Spleen (tissue), 11 donors: ENCODE measurements at regions not wholly inside any gene's neighbourhood (a gene's known extent, or its start where the extent isn't known, plus 50 kb on each side); places are given as distances from the start of the nearest gene placed in this dataset.
"Not testable (repeated sequence)": the region's sequence is repeated elsewhere in the genome, so short reads cannot be mapped to it uniquely, and the experiment has no call there.

Experiments
- DNase-seq: peaks from one replicate; pipeline ENCODE4 v3.0.0-alpha.2; 2020
- H3K27ac ChIP-seq, 8 donors: fragments of 200-600 bp; sonication (generic) in 7 of 8; 1 replicate in 4 of 8; 2 replicates in 4 of 8; pipeline versions ENCODE4 v1.5.0 to v1.8.0; 2016 to 2021; ENCODE audit warnings: inconsistent platforms in 4 of 8, mild to moderate bottlenecking in 4 of 8, moderate library complexity in 1 of 8
- H3K27me3 ChIP-seq, 7 donors: fragments of 200-600 bp; sonication (generic) in 6 of 7; replicated peaks in 1 of 7; 1 replicate in 4 of 7; 2 replicates in 3 of 7; pipeline versions ENCODE4 v1.5.0 to v1.8.0; 2016 to 2021; ENCODE audit warnings: inconsistent platforms in 3 of 7, mild to moderate bottlenecking in 1 of 7
- H3K36me3 ChIP-seq, 6 donors: fragments of 200-600 bp; sonication (generic) in 5 of 6; 1 replicate in 4 of 6; 2 replicates in 2 of 6; pipeline versions ENCODE4 v1.5.0 to v1.8.0; 2016 to 2021; ENCODE audit warnings: inconsistent platforms in 2 of 6
- H3K4me1 ChIP-seq, 6 donors: fragments of 200-600 bp; sonication (generic) in 5 of 6; 1 replicate in 3 of 6; 2 replicates in 3 of 6; pipeline versions ENCODE4 v1.5.0 to v1.8.0; 2016 to 2021; ENCODE audit warnings: inconsistent platforms in 3 of 6
- H3K4me3 ChIP-seq, 8 donors: fragments of 200-600 bp; sonication (generic) in 7 of 8; 1 replicate in 4 of 8; 2 replicates in 4 of 8; pipeline versions ENCODE4 v1.5.0 to v1.8.0; 2016 to 2021; ENCODE audit warnings: inconsistent platforms in 4 of 8, mild to moderate bottlenecking in 4 of 8, moderate library complexity in 2 of 8
- H3K9me3 ChIP-seq, 8 donors: fragments of 200-600 bp; sonication (generic) in 7 of 8; 1 replicate in 4 of 8; 2 replicates in 4 of 8; pipeline versions ENCODE4 v1.5.0 to v1.8.0; 2016 to 2021; ENCODE audit warnings: inconsistent platforms in 4 of 8
- POLR2A ChIP-seq, 3 donors: fragments of 450-650 bp; IDR thresholded peaks; one replicate each; pipeline ENCODE4 v1.5.1; 2017; ENCODE audit warnings: antibody characterized with exemption in 3 of 3, mild to moderate bottlenecking in 1 of 3
- POLR2AphosphoS5 ChIP-seq, 3 donors: sonication (generic); formaldehyde crosslinking; IDR thresholded peaks; one replicate each; pipeline ENCODE4 v1.5.1; 2017; ENCODE audit warnings: antibody characterized with exemption in 3 of 3
- WGBS, 5 donors: extraction: QIAGEN DNeasy Blood & Tissue Kit in 3 of 5; methylation state at CpG; one replicate each; pipeline versions ENCODE4 v1.1.5 to v1.1.7; 2013 to 2018; 5-methylcytosine and 5-hydroxymethylcytosine counted together
- intact Hi-C: fragments of 100-400 bp; cut with DNase I; formaldehyde crosslinking; loops from one replicate; pipeline ENCODE4 v1.15.0; 2023; ENCODE audit warnings: low total_unique reads
- TF ChIP-seq, protein P1 (sequence below), 11 experiments: fragments of 200-600 bp in 7 of 11; fragments of 450-650 bp in 4 of 11; sonication (generic) in 4 of 11; IDR thresholded peaks in 8 of 11; conservative IDR thresholded peaks in 3 of 11; 1 replicate in 7 of 11; 2 replicates in 4 of 11; pipeline versions ENCODE4 v1.4.0 to v1.8.0; 2016 to 2021; ENCODE audit warnings: antibody characterized with exemption in 11 of 11, inconsistent platforms in 4 of 11, mild to moderate bottlenecking in 1 of 11
- donor health status: healthy with polysubstance abuse.
- donor health status: DM: no; HTN: no; CAD: no; lungs with moderate emphysema.
- donor health status: DM: no; HTN: no; CAD: no.
- donor health status: Bipolar disorder and iron deficiency.
- donor health status: healthy.
- donor health status: DM: no; HTN: no; CAD: no.
- donor health status: DM: yes; HTN: yes; CAD: no.

DNA sequence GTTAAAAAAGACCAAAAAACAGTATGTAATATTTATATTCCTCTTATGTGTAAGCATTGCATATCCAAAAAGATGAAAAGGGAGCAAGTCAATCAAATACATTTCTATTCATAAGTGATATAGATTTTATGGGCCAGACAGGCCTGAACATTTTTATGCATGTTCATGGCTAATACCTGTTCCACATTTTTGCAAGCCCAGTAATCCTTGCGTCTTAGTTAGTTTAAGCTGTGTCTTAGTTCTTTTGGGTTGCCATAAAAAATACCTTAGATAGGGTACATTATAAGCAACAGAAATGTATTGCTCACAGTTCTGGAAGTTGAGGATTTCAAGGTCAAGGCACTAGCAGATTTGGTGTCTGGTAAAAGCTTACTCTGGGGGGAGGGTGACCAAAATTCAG is 342.1 kb downstream of the TAF11L14 start:
- Histone ChIP-seq H3K36me3 (no peaks in the 10 kb centered on the region), H3K9me3 (no peaks in the 10 kb centered on the region), H3K4me3 (no peak overlapping the region), H3K27ac (no peak overlapping the region), H3K4me1 (no peaks in the 10 kb centered on the region), H3K27me3 (no peaks in the 10 kb centered on the region)
- TF ChIP-seq POLR2AphosphoS5 (IDR thresholded peaks at IDR 0.05) (no peak), POLR2A (IDR thresholded peaks at IDR 0.05) (no peak)
- TF ChIP-seq, protein P1, sequence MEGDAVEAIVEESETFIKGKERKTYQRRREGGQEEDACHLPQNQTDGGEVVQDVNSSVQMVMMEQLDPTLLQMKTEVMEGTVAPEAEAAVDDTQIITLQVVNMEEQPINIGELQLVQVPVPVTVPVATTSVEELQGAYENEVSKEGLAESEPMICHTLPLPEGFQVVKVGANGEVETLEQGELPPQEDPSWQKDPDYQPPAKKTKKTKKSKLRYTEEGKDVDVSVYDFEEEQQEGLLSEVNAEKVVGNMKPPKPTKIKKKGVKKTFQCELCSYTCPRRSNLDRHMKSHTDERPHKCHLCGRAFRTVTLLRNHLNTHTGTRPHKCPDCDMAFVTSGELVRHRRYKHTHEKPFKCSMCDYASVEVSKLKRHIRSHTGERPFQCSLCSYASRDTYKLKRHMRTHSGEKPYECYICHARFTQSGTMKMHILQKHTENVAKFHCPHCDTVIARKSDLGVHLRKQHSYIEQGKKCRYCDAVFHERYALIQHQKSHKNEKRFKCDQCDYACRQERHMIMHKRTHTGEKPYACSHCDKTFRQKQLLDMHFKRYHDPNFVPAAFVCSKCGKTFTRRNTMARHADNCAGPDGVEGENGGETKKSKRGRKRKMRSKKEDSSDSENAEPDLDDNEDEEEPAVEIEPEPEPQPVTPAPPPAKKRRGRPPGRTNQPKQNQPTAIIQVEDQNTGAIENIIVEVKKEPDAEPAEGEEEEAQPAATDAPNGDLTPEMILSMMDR (IDR thresholded peaks at IDR 0.05 in 8 of 11, conservative IDR thresholded peaks at IDR 0.05 in 3 of 11) = no peak
- intact Hi-C loops = no loop called here
- DNase-seq = no peak
- whole genome bisulfite sequencing, 5 donors = 90 to 97% (median 94%) methylated on average over 1 of the region's 1 CpG

DNA sequence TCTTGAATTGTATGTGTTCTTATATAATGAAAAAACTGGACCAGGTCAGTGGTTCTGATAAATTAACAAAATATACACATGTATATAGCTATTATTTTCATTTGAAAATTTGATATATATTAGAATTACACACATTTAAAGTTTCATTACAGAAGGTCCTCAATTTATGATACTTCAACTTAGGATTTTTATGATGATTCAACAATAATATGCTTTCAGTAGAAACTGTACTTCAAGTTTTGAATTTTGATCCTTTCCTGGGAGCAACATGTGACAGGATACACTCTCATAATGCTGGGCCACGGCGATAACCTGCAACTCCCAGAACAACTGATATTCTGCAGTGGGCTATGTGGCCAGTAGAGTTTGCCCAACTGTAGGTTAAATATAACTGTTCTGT is 344.7 kb downstream of the TAF11L14 start:
- intact Hi-C loops = no loop called here
- no peak for TF ChIP-seq POLR2A (IDR thresholded peaks at IDR 0.05)
- H3K9me3 ChIP-seq = peaks cover 0 to 4% (median 0%) of the 10 kb centered on the region in 8 donors
- H3K27ac ChIP-seq = no peak overlapping the region
- no peaks in the 10 kb centered on the region for H3K36me3 ChIP-seq
- no peak for DNase-seq
- H3K27me3 ChIP-seq = no peaks in the 10 kb centered on the region
- H3K4me1 ChIP-seq = no peaks in the 10 kb centered on the region
- WGBS, 5 donors = 80 to 90% (median 86%) methylated on average over 2 of the region's 2 CpGs
- no peak overlapping the region for H3K4me3 ChIP-seq

DNA sequence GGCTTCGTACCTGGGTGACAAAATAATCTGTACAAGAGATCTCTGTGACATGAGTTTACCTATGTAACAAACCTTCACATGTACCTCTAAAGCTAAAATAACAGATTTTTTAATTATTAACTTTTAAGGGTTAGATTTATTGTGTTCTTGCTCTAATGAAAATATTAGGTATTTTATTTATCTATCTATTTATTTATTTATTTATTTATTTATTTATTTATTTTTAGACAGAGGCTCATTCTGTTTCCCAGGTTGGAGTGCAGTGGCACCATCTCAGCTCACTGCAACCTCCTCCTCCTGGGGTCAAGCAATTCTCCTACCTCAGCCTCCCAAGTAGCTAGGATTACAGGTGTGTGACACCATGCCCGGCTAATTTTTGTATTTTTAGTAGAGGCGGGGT is 348.4 kb downstream of the TAF11L14 start:
- H3K4me1 ChIP-seq, H3K27ac ChIP-seq, H3K27me3 ChIP-seq, H3K9me3 ChIP-seq, H3K4me3 ChIP-seq, intact Hi-C loops, DNase-seq, H3K36me3 ChIP-seq: not testable (repeated sequence)
- whole genome bisulfite sequencing, 5 donors = 82 to 94% (median 88%) methylated on average over 3 of the region's 3 CpGs

DNA sequence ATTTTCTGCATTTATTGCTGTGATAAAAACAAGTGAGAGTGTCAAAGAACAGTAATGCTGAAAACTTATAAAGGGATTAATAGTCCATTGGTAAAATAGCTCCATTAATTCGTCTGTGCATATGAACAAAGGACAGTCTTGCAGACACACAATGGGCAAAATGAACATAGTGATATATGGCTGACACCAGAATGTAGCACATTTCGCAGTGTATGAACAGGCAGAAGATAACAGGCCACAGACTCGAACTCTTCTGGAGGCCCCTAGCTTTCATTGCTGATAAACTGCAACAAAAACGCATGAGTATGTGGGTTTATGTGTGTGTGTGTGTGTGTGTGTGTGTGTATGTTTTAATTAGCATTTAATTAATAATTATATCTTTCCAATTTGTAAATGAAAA is 354.8 kb downstream of the TAF11L14 start:
- Histone ChIP-seq H3K36me3 (no peaks in the 10 kb centered on the region), H3K9me3 (no peaks in the 10 kb centered on the region), H3K27ac (no peak overlapping the region), H3K4me1 (no peaks in the 10 kb centered on the region), H3K27me3 (no peaks in the 10 kb centered on the region), H3K4me3 (no peak overlapping the region)
- TF ChIP-seq, protein P1 (IDR thresholded peaks at IDR 0.05 in 8 of 11, conservative IDR thresholded peaks at IDR 0.05 in 3 of 11) = no peak
- no peak for TF ChIP-seq POLR2A (IDR thresholded peaks at IDR 0.05)
- no peak for TF ChIP-seq POLR2AphosphoS5 (IDR thresholded peaks at IDR 0.05)
- no peak for DNase-seq
- intact Hi-C loops = no loop called here
- WGBS, 5 donors = 81 to 87% (median 81%) methylated on average over 4 of the region's 4 CpGs

DNA sequence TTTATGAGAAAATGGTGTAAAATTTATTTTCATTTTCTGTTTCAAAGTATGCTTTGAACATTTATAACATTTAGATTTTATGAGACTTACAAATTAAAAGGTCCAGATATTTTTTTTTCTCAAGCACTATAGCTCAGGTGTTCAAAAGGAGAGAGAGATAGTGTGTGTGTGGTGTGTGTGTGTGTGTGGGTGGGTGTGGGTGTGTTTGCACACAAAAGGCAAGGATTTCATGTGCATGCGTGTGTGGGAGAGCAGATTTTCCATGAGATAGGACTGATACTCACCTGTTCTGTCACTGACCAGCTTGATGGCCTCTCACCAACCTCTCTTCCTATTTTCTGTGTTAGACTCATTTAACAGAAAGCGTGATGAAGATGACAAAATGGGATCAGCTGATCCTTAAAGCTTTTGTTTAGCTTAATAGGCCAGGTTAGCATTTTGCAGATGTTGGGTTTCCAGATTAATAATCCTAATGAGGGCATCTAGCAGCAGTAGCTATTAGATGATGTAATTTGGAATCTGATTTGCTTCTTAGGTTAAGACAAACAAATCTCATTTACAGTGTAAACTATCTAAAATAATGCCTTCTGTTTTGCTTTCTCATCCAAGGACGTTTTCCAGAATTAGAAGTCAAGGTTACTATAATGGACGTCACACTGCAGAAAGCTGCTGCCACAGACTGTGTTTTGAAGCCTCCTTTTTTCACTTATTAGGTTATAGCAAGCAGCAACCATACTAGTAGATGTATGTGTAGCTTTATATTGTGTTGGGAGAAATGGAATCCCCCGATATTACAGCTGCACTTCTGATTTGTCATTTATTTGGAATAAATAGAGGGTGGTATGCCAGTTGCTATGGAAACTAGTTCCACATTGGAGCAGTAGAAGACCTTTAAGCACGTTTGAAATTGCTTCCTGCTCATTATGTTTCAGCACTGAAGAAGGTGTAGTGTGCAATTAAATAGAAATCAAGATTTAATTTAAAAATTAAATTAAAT is 355.6 kb downstream of the TAF11L14 start:
- Histone ChIP-seq H3K9me3 (no peaks in the 10 kb centered on the region), H3K27ac (no peak overlapping the region), H3K36me3 (no peaks in the 10 kb centered on the region), H3K4me3 (no peak overlapping the region), H3K4me1 (no peaks in the 10 kb centered on the region), H3K27me3 (no peaks in the 10 kb centered on the region)
- TF ChIP-seq, protein P1 (IDR thresholded peaks at IDR 0.05 in 8 of 11, conservative IDR thresholded peaks at IDR 0.05 in 3 of 11) = no peak
- TF ChIP-seq POLR2AphosphoS5 (IDR thresholded peaks at IDR 0.05) (no peak), POLR2A (IDR thresholded peaks at IDR 0.05) (no peak)
- intact Hi-C loops = no loop called here
- no peak for DNase-seq
- WGBS, 5 donors = 47 to 62% (median 60%) methylated on average over 6 of the region's 6 CpGs
